ENCODE measurements at regions not wholly inside any gene's neighbourhood (a gene's known extent, or its start where the extent isn't known, plus 50 kb on each side); places are given as distances from the start of the nearest gene placed in this dataset.

GRCh38 chrX:109839694-109840567, 106.9 kb upstream of the ACSL4 start:
- H4K20me1 ChIP-seq (ENCODE audit: control insufficient read depth, insufficient read depth): no peaks in the 10 kb centered on the region
- peak; percentile 41 for ATAC-seq
- no TSS peak for BruUV-seq (replicated peaks)
- H2AFZ ChIP-seq (ENCODE audit: control insufficient read depth, low read depth, low read length): no peak overlapping the region
- no peak for FAIRE-seq
- H3K9ac ChIP-seq (ENCODE audit: control insufficient read depth, insufficient read depth, low read length): no peak overlapping the region
- H3K36me3 ChIP-seq (ENCODE audit: control insufficient read depth in 2 of 2, insufficient read depth in 2 of 2, low read length in 1 of 2): no peaks in the 10 kb centered on the region
- TF ChIP-seq SREBF2 (IDR thresholded peaks at IDR 0.05; ENCODE audit: low read length) (no peak), FOS (IDR thresholded peaks at IDR 0.05; ENCODE audit: borderline replicate concordance, extremely low read depth, insufficient read length) (no peak), KDM1A (IDR thresholded peaks at IDR 0.05; ENCODE audit: borderline replicate concordance) (no peak), POLR2A (IDR thresholded peaks at IDR 0.05; ENCODE audit: low read depth, low read length) (no peak), YY1 (IDR thresholded peaks at IDR 0.05; ENCODE audit: low read depth, low read length) (no peak), HDGF (IDR thresholded peaks at IDR 0.05) (no peak), SUPT20H (IDR thresholded peaks at IDR 0.05; ENCODE audit: borderline replicate concordance, control insufficient read depth, low read depth, low read length) (no peak), SMAD1 (IDR thresholded peaks at IDR 0.05; ENCODE audit: low read depth, partially characterized antibody) (no peak), PAX5 (IDR thresholded peaks at IDR 0.05; ENCODE audit: borderline replicate concordance, low read depth, low read length) (no peak), NBN (IDR thresholded peaks at IDR 0.05) (no peak), RUNX3 (IDR thresholded peaks at IDR 0.05; ENCODE audit: low read length) (no peak), KAT2A (conservative IDR thresholded peaks at IDR 0.05; ENCODE audit: control insufficient read depth, low read depth, low read length) (no peak), EGR1 (IDR thresholded peaks at IDR 0.05; ENCODE audit: borderline replicate concordance in 1 of 2, low read depth in 2 of 2, low read length in 2 of 2) (no peak), TCF3 (IDR thresholded peaks at IDR 0.05; ENCODE audit: borderline replicate concordance, insufficient read depth, low read depth, low read length) (no peak), USF1 (IDR thresholded peaks at IDR 0.05; ENCODE audit: borderline replicate concordance, extremely low read length, insufficient read depth, low read depth, low read length) (no peak), FOXM1 (IDR thresholded peaks at IDR 0.05; ENCODE audit: low read depth, low read length) (no peak), HDAC6 (IDR thresholded peaks at IDR 0.05; ENCODE audit: unreplicated experiment) (no peak), ZBED1 (IDR thresholded peaks at IDR 0.05; ENCODE audit: borderline replicate concordance) (no peak)
- TF ChIP-seq, protein P1, sequence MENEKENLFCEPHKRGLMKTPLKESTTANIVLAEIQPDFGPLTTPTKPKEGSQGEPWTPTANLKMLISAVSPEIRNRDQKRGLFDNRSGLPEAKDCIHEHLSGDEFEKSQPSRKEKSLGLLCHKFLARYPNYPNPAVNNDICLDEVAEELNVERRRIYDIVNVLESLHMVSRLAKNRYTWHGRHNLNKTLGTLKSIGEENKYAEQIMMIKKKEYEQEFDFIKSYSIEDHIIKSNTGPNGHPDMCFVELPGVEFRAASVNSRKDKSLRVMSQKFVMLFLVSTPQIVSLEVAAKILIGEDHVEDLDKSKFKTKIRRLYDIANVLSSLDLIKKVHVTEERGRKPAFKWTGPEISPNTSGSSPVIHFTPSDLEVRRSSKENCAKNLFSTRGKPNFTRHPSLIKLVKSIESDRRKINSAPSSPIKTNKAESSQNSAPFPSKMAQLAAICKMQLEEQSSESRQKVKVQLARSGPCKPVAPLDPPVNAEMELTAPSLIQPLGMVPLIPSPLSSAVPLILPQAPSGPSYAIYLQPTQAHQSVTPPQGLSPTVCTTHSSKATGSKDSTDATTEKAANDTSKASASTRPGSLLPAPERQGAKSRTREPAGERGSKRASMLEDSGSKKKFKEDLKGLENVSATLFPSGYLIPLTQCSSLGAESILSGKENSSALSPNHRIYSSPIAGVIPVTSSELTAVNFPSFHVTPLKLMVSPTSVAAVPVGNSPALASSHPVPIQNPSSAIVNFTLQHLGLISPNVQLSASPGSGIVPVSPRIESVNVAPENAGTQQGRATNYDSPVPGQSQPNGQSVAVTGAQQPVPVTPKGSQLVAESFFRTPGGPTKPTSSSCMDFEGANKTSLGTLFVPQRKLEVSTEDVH (IDR thresholded peaks at IDR 0.05; ENCODE audit: low read depth, partially characterized antibody): no peak
- intact Hi-C loops (cut with micrococcal nuclease; ENCODE audit: unreplicated experiment) (no loop called here), in situ Hi-C loops (cut with MboI) (no loop called here)
- no peak overlapping the region for H3K27ac ChIP-seq (ENCODE audit: control insufficient read depth, insufficient read depth)
- SMC1A ChIA-PET (ENCODE audit: uncharacterized antibody, unreplicated experiment): interaction anchor here (0.7 to 7.9 kb wide), 15 partner anchors 9 to 127 kb away, joined by 3 to 72 read pairs (median 4); no protein-coding TSS in a partner anchor
- no peak for DNase-seq (ENCODE audit: low read depth, low spot score)
- no peak overlapping the region for H3K4me2 ChIP-seq (ENCODE audit: control insufficient read depth, insufficient read depth)
- H3K4me3 ChIP-seq: no peak overlapping the region
- no peaks in the 10 kb centered on the region for H3K9me3 ChIP-seq (replicated peaks; ENCODE audit: control insufficient read depth, insufficient read depth, low read length)
- H3K79me2 ChIP-seq (ENCODE audit: control insufficient read depth, insufficient read depth, low read length): no peaks in the 10 kb centered on the region
- peaks cover 5% of the 10 kb centered on the region; the same call in 1 of the 2 replicates for H3K4me1 ChIP-seq (ENCODE audit: control insufficient read depth, insufficient read depth, low read length)
- POLR2A ChIA-PET: interaction anchor here (1.5 to 1.9 kb wide), 2 partner anchors 8 to 9 kb away, joined by 6 to 7 read pairs; no protein-coding TSS in a partner anchor
- CTCF ChIA-PET: interaction anchor here (0.8 to 7.2 kb wide), 7 partner anchors 10 to 127 kb away, joined by 3 to 57 read pairs (median 5); no protein-coding TSS in a partner anchor
- RAD21 ChIA-PET (ENCODE audit: unreplicated experiment): interaction anchor here (1.3 to 3.9 kb wide), 5 partner anchors 9 to 127 kb away, joined by 4 to 20 read pairs (median 6); no protein-coding TSS in a partner anchor
- no peaks in the 10 kb centered on the region for H3K27me3 ChIP-seq (replicated peaks in 1 of 2; ENCODE audit: control insufficient read depth in 2 of 2, insufficient read depth in 2 of 2, low read length in 1 of 2)
- WGBS (ENCODE audit: insufficient coverage, insufficient replicate concordance, low lambda C conversion rate, missing lambda C conversion rate): 9% methylated on average over 13 of the region's 13 CpGs
